Neural progenitor cell (in vitro differentiated cells): ENCODE measurements at regions not wholly inside any gene's neighbourhood (a gene's known extent, or its start where the extent isn't known, plus 50 kb on each side); places are given as distances from the start of the nearest gene placed in this dataset.

Source experiments
- EZH2 ChIP-seq: fragments of 200-600 bp; sonication (generic); IDR thresholded peaks from 2 replicates; pipeline ENCODE4 v1.6.1; 2017; ENCODE audit warnings: antibody characterized with exemption, mild to moderate bottlenecking, moderate library complexity
- TF ChIP-seq, protein P1 (sequence below): fragments of 200-600 bp; sonication (generic); IDR thresholded peaks from 2 replicates; pipeline ENCODE4 v1.5.1; 2017; ENCODE audit warnings: antibody characterized with exemption, mild to moderate bottlenecking

DNA sequence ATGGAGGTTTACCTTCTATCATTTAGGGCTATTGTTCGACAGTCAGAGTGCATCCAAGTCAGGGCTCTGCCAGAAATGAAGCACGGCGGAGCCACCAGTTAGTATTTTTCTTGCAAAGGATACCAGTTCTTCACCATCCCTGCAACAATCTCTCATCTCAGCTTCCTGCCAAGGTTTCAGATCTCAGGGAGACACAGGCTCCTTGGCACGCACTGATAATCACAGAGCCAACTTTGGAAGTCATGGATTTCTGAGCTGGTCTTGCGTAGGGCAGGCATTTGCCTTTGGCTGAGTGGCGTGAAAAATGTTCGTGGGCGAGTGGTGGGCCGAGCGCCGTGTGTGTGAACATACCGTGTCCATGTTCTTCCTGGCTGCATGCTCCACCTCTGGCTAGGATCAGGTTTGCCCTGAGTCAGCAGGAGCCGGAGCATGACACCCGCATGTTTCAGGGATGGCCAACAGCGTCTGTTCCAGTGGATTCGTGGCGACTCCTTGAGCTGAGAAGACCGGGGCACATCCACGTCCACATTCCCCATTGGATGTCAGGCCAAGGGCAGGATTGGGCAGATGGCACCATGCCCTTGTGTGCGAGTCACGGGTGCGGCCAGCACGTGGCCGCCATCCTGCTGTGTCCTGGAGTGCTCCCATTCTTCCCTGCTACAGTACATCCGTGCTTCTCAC is 118.5 kb upstream of the C1orf174 start:
- TF ChIP-seq, protein P1, sequence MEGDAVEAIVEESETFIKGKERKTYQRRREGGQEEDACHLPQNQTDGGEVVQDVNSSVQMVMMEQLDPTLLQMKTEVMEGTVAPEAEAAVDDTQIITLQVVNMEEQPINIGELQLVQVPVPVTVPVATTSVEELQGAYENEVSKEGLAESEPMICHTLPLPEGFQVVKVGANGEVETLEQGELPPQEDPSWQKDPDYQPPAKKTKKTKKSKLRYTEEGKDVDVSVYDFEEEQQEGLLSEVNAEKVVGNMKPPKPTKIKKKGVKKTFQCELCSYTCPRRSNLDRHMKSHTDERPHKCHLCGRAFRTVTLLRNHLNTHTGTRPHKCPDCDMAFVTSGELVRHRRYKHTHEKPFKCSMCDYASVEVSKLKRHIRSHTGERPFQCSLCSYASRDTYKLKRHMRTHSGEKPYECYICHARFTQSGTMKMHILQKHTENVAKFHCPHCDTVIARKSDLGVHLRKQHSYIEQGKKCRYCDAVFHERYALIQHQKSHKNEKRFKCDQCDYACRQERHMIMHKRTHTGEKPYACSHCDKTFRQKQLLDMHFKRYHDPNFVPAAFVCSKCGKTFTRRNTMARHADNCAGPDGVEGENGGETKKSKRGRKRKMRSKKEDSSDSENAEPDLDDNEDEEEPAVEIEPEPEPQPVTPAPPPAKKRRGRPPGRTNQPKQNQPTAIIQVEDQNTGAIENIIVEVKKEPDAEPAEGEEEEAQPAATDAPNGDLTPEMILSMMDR = no peak
- TF ChIP-seq EZH2 = no peak
